Esophagus squamous epithelium (tissue), 5 donors: ENCODE measurements at regions not wholly inside any gene's neighbourhood (a gene's known extent, or its start where the extent isn't known, plus 50 kb on each side); places are given as distances from the start of the nearest gene placed in this dataset.
"Not testable (repeated sequence)": the region's sequence is repeated elsewhere in the genome, so short reads cannot be mapped to it uniquely, and the experiment has no call there.

Experiments
- DNase-seq: peaks from one replicate; lab custom pipeline; 2025; lab: John Stamatoyannopoulos, UW
- H3K27ac ChIP-seq, 4 donors: fragments of 200-600 bp; sonication (generic); one replicate each; pipeline ENCODE4 v1.5.1; 2016 to 2019; ENCODE audit warnings: mild to moderate bottlenecking in 1 of 4
- H3K27me3 ChIP-seq, 4 donors: fragments of 200-600 bp; sonication (generic); 1 replicate in 3 of 4; 2 replicates in 1 of 4; pipeline versions ENCODE4 v1.5.1 to v1.6.0; 2017 to 2021; ENCODE audit warnings: antibody characterized with exemption in 1 of 4
- H3K36me3 ChIP-seq, 3 donors: fragments of 200-600 bp; sonication (generic); one replicate each; pipeline ENCODE4 v1.5.1; 2016 to 2019
- H3K4me1 ChIP-seq, 3 donors: fragments of 200-600 bp; sonication (generic); one replicate each; pipeline ENCODE4 v1.5.1; 2017 to 2019
- H3K4me3 ChIP-seq, 4 donors: fragments of 200-600 bp; sonication (generic); 1 replicate in 3 of 4; 2 replicates in 1 of 4; pipeline ENCODE4 v1.5.1; 2016 to 2019; ENCODE audit warnings: mild to moderate bottlenecking in 2 of 4, moderate library complexity in 1 of 4
- H3K9me3 ChIP-seq, 3 donors: fragments of 200-600 bp; sonication (generic); one replicate each; pipeline ENCODE4 v1.5.1; 2016 to 2019
- CTCF ChIP-seq, 6 experiments: fragments of 450-650 bp in 4 of 6; fragments of 200-600 bp in 2 of 6; sonication (generic) in 2 of 6; IDR thresholded peaks; one replicate each; pipeline ENCODE4 v1.5.1; 2016 to 2019; ENCODE audit warnings: antibody characterized with exemption in 6 of 6, mild to moderate bottlenecking in 4 of 6, moderate library complexity in 4 of 6
- POLR2A ChIP-seq, 4 donors: fragments of 450-650 bp; IDR thresholded peaks; one replicate each; pipeline ENCODE4 v1.6.1; 2017; ENCODE audit warnings: antibody characterized with exemption in 4 of 4, mild to moderate bottlenecking in 4 of 4, moderate library complexity in 3 of 4
- WGBS, 2 donors: methylation state at CpG; one replicate each; pipeline ENCODE4 v1.1.5; 2018; 5-methylcytosine and 5-hydroxymethylcytosine counted together
- intact Hi-C: fragments of 100-400 bp; cut with DNase I; formaldehyde crosslinking; loops from one replicate; pipeline ENCODE4 v1.15.0; 2022
- donor health status: DM: yes; HTN: yes; CAD: no.

GRCh38 chr2:226550801-226551200, 248.8 kb downstream of the IRS1 start:
- TF ChIP-seq POLR2A (IDR thresholded peaks at IDR 0.05) = no peak
- no peak for TF ChIP-seq CTCF (IDR thresholded peaks at IDR 0.05)
- 84 to 95% methylated on average over 7 of the region's 7 CpGs for whole genome bisulfite sequencing, 2 donors
- intact Hi-C loops = no loop called here
- no peaks in the 10 kb centered on the region for H3K27me3 ChIP-seq
- H3K36me3 ChIP-seq = no peaks in the 10 kb centered on the region
- no peak overlapping the region for H3K4me3 ChIP-seq
- no peaks in the 10 kb centered on the region for H3K4me1 ChIP-seq
- no peak for DNase-seq
- no peaks in the 10 kb centered on the region for H3K9me3 ChIP-seq
- H3K27ac ChIP-seq = no peak overlapping the region

GRCh38 chr2:226548732-226549131, 250.9 kb downstream of the IRS1 start:
- 75 to 82% methylated on average over 2 of the region's 2 CpGs for WGBS, 2 donors
- H3K27me3 ChIP-seq = no peaks in the 10 kb centered on the region
- intact Hi-C loops = no loop called here
- no peaks in the 10 kb centered on the region for H3K36me3 ChIP-seq
- TF ChIP-seq POLR2A (IDR thresholded peaks at IDR 0.05) = no peak
- no peak for TF ChIP-seq CTCF (IDR thresholded peaks at IDR 0.05)
- H3K9me3 ChIP-seq = no peaks in the 10 kb centered on the region
- no peak overlapping the region for H3K4me3 ChIP-seq
- H3K4me1 ChIP-seq = no peaks in the 10 kb centered on the region
- H3K27ac ChIP-seq = no peak overlapping the region
- no peak for DNase-seq

GRCh38 chr2:226544596-226545210, 254.9 kb downstream of the IRS1 start:
- no peaks in the 10 kb centered on the region for H3K36me3 ChIP-seq
- H3K9me3 ChIP-seq = no peaks in the 10 kb centered on the region
- no peak overlapping the region for H3K27ac ChIP-seq
- no peak for DNase-seq
- no peak overlapping the region for H3K4me3 ChIP-seq
- WGBS, 2 donors = 83 to 87% methylated on average over 2 of the region's 2 CpGs
- TF ChIP-seq POLR2A (IDR thresholded peaks at IDR 0.05) (no peak), CTCF (IDR thresholded peaks at IDR 0.05) (no peak)
- H3K4me1 ChIP-seq = no peaks in the 10 kb centered on the region
- intact Hi-C loops = no loop called here
- no peaks in the 10 kb centered on the region for H3K27me3 ChIP-seq

- H3K27ac ChIP-seq = no peak overlapping the region
- no peaks in the 10 kb centered on the region for H3K4me1 ChIP-seq
- 76 to 83% methylated on average over 3 of the region's 3 CpGs for WGBS, 2 donors
- H3K9me3 ChIP-seq = no peaks in the 10 kb centered on the region
- no peak for DNase-seq
- no peak overlapping the region for H3K4me3 ChIP-seq
- no peaks in the 10 kb centered on the region for H3K27me3 ChIP-seq
- intact Hi-C loops = no loop called here
- H3K36me3 ChIP-seq = no peaks in the 10 kb centered on the region
- no peak for TF ChIP-seq CTCF (IDR thresholded peaks at IDR 0.05)
- no peak for TF ChIP-seq POLR2A (IDR thresholded peaks at IDR 0.05)
Measured at GRCh38 chr2:226540204-226540994, 259.2 kb downstream of the IRS1 start.

- Histone ChIP-seq H3K27ac (no peak overlapping the region), H3K4me3 (no peak overlapping the region), H3K4me1 (no peaks in the 10 kb centered on the region), H3K9me3 (no peaks in the 10 kb centered on the region), H3K36me3 (no peaks in the 10 kb centered on the region), H3K27me3 (no peaks in the 10 kb centered on the region)
- TF ChIP-seq CTCF (IDR thresholded peaks at IDR 0.05) = no peak
- no peak for DNase-seq
- 81 to 84% methylated on average over 7 of the region's 7 CpGs for WGBS, 2 donors
- intact Hi-C loops = no loop called here
Measured at GRCh38 chr2:226536410-226536809, 263.2 kb downstream of the IRS1 start.

- intact Hi-C loops, H3K36me3 ChIP-seq, DNase-seq, H3K27me3 ChIP-seq, H3K27ac ChIP-seq, H3K9me3 ChIP-seq, H3K4me3 ChIP-seq, H3K4me1 ChIP-seq: not testable (repeated sequence)
- 79 to 87% methylated on average over 4 of the region's 4 CpGs for WGBS, 2 donors
Measured at GRCh38 chr2:226532976-226533375, 266.6 kb downstream of the IRS1 start.
